HG03060 (cell line): ENCODE measurements at regions not wholly inside any gene's neighbourhood (a gene's known extent, or its start where the extent isn't known, plus 50 kb on each side); places are given as distances from the start of the nearest gene placed in this dataset.

Experiments
- ATAC-seq: cut with Tn5 transposase; IDR thresholded peaks from one replicate; pipeline ENCODE4 v1.9.1; 2021; ENCODE audit warnings: low read depth, moderate number of reproducible peaks; ENCODE audit not compliant: unreplicated experiment

DNA sequence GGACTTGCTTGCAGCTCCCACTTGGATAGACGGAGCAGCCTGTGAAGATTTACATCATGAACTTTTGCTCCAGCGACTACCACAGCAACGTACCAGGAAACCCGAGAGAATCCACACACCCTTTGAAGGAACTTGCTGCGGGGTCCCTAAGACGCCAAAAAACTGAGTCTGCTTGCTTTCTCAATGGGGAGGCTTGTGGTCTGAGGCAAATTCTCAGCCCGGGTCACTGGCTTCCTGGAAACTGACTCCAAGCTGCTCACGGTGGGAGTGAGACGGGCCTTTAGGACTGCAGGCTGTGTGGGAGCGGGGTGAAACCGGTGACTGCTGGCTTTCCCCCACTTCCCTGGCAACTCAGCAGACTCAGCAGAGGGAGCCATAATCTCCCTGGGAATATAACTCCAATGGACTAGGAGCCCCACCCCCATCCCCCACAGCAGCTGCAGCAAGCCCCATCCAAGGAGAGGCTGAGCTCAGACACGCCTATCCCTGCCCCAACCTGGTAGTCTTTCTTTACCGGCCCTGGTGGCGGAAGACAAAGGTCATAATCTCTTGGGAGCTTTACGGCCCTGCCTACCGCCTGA is 466.0 kb downstream of the CAAP1 start:
- no peak for ATAC-seq

DNA sequence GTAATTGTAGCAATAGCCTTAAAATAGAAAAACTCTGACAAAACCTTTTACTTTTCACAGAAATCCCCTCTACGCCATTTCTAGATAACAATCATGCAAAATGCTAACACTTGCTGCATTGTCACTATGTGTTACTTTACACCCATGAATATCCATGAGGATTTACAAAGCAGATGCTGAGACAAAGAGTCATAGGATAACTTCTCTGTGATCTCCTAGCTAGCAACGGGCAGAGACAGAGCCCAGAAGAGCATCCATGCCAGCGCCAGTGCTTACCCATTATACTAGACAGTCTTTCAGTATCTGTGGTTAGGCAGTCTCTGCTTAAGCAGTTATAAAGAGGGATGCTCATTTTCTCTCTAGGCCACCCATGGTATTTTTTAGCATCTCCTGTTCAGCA is 474.1 kb downstream of the CAAP1 start:
- ATAC-seq: no peak

DNA sequence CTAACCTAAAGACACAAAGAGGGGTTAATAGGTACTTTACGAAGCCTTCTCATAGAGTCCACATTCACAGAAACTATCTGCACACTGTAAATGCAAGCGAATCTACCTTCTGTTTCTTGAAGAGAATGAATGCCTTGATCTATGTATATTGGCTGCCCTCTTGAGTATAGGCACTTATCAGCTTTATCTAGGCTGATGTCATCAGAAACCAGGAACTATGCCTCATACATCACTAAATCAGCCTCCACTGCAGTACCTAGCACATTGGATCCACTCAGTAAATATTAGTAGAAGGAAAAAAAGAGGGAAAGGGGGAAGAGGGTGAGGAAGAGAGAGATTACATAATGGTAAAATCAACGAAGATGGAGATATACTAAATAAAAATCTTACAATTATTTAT is 477.1 kb downstream of the CAAP1 start:
- ATAC-seq: no peak

DNA sequence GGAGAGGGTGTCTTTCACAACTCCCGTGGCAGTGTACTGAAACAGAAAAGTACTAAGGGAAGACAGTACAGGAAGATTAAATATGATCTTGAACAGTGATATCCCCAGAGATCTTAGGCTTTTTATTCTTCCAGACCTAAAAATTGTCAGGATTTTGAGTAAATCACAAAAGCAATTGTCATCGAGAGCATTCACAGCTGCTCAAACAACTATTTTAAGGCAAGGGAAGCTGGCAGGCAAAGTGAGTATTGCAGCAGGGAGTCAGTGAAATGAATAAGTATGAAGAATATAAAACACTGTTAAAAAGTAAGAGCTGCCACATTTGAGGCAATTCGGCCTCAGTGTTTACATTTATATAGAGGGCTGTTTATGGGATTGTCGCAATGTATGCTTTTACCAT is 479.0 kb downstream of the CAAP1 start:
- ATAC-seq: no peak

DNA sequence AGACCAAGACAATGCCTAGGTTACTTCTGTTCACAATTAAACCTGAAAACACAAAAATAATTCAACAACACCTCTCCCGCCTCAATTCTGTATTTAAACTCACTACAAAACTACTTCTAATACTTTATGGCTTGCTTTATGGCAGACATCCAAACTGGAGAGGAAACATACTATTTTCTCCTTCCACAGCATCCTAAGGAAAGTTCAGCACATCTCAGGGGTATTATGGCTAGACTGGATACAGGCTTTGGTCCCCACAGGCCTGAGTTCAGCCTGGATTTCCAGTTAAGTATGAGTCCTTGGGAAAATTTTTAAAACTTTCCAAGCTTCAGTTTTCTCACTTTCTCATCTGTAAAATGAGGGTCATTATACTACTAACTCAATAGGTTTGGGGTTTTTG is 480.2 kb downstream of the CAAP1 start:
- ATAC-seq: no peak

DNA sequence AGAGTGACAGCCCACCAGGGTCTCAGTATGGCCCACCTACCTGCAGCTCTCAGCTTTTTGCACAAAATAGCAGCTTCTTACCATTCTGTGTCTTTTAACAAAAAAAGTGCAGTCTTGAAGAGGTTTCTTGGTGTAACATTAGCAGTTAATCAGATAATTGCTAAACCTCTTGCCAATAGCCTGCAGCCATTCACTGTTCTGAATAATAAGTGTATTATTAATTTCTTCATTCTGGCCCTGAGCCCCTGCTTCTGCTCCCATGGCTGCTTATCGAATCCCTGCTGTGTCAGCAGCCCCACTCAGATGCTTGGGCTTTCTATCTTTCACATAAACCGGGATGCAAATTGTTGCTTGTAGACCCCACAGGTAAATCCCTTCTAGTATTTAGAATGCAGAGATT is 485.9 kb downstream of the CAAP1 start:
- ATAC-seq: no peak

DNA sequence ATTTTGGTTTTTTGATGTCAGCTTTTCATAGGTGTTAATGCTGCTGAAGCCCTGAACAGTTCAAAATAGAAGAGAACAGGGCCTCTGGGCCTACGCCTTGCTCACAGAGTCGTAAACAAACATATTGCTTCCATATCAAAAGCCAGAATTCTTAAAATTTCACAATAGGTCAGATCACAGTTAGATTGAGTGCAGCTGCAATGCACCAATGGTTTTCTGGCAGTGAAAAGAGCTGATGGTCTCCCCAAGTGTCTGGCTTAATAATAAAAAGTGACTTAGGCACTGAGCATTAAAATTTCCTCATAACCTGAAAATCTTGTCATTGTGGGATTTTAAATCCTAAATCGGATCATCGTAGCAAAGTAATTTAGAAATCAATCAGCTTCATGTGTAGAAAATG is 493.0 kb downstream of the CAAP1 start:
- ATAC-seq: no peak

DNA sequence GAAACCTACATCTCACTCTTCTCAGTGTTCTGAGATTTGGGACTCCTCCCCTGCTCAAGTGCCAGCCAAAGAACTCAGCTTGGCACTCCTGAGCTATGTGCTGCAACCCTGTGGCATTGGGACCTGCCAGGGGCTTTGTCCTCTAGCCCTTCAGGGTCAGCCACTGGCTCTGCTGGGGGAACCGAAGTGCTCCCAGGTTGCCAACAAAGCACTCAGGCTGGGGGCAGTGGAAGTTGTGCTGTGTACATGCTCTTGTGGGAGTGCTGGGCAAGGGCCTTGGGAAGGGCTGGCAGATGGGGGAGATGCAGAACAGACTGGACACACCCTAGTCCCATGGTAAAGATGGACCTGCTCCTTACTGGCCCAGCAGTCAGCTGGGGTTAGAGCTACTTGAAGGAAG is 498.6 kb downstream of the CAAP1 start:
- ATAC-seq: no peak

DNA sequence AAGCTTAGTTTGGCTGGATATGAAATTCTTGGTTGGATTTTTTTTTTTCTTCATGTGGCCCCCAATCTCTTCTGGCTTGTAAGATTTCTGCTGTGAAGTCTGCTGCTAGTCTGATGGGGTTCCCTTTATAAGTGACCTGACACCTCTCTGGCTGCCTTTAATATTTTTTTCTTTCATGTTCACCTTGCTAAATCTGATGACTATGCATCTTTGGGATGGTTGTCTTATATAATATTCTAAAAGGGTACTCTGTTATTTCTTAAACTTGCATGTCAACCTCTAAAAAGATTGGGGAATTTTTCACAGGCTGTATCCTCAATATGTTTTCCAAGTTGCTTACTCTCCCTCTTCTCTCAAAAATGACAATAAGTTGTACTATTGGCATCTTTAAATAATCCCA is 500.0 kb downstream of the CAAP1 start:
- no peak for ATAC-seq

DNA sequence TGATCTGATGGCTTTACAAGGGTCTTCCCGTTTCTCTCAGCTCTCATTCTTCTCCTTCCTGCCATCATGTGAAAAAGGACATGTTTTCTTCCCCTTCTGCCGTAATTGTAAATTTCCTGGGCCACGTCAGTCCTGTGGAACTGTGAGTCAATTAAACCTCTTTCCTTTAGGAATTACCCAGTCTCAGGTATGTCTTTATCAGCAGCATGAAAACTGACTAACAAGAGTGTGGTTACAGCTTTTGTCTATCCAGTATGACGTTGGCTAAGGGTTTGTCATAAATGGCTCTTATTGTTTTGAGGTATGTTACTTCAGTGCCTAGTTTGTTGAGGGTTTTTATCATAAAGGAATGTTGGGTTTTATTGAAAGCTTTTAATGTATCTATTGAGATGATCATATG is 501.6 kb downstream of the CAAP1 start:
- ATAC-seq: no peak

DNA sequence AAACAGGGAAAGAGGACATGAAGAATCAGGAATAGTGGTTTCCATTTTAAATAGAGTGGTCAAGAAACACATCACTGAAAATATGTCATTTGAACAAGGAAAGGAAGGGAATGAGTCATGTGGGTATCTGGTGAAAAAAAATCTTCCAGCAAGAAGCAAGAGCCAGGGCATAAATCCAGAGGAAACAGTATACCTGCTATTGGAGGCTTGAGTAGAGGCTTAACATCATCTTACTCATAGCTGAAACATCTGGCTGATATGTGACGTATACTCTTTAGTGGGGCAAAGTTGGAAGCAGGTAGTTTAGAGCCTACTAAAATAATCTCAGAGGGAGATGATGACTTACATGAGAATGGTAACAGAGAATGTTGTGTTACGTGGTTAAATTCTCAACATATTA is 517.2 kb downstream of the CAAP1 start:
- no peak for ATAC-seq

DNA sequence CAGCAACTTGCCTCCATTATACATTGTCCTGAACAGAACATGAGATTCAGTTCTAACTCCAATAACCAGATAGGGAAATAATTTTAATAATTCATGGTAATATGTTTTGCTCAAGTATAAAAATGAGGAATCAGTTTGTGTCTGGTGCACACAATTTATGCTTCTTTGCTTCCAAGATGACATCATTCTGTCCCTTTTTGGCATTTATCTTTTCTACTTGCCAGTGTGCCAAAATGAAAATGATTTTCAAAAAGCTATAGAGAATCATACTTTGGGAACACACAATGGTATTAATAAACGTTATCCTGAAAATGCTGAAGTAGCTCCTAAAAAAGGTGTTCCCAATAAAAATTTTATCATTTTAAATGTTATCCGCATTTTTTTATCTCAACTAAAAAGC is 519.0 kb downstream of the CAAP1 start:
- no peak for ATAC-seq

DNA sequence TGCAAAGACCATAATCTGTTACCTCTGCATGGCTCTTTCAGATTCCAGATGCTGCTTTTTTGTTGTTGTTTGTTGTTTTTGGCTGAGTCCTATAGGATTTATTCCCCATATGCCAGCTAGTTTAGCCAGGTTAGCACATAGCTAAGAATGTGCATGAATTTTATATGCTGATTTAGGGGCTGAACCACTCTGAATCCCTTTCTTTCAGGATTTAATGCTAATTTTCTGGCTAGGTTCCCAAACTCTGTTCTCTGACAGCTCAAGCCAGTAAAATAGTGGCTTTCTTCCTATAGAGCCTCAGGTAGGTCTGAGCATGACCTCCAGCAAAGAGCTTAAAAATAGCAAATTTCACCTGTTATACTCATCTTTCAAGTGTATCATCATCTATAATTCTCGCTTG is 521.4 kb downstream of the CAAP1 start:
- no peak for ATAC-seq

DNA sequence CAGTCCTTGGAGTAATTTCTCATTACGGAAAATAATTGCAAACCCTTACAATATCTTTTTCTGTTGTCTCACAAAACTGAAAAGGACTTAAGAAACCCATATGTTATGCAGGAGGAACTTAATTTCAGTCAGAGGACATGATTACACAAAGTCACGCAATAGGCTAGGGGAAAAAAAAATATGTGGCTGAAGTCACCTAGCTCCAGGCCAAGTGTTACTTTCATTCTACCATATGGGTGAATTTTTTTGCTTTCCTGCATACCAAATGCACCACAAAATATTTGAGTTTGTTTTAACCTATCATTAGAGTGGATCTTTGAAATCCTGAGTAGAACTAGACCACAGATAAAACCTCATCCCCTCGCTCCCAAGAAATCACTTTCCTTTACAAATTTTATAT is 523.5 kb downstream of the CAAP1 start:
- no peak for ATAC-seq

DNA sequence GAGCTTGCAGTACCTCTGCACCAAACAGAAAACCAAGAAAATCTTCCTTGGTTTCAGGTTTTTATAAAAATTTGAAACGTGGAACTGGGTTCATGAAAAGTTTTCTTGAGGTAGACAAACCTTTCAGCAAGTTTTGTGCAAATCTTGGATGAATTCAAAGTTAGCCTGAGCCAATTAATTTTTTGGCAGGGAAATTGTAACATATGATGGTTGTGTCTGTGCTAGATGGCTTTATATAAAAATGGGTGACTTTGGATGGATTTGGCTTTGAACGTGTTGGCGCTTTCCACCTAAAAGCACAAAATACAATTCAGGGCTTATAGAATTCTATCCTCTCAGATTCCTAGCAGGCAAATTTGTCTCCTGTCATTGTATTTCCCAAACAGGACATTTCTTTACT is 524.4 kb downstream of the CAAP1 start:
- no peak for ATAC-seq

DNA sequence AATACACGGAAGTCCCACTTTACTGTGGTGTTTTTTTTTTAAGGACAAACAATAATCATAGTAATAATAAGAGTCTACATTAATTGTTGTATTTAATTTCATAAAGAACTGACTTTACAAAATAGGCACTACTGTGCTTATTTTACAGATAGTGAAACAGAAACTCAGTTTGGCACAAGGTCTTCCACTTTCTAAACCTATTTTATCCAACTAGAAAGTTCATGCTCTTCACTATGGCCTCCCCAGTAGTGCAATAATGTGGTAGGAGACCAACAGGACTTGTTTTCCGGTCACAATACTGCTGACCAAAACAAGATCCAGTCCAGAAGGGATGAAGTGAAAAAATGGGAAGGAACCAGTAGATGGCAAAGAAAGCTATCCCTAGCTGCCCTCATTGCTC is 531.6 kb downstream of the CAAP1 start:
- no peak for ATAC-seq

DNA sequence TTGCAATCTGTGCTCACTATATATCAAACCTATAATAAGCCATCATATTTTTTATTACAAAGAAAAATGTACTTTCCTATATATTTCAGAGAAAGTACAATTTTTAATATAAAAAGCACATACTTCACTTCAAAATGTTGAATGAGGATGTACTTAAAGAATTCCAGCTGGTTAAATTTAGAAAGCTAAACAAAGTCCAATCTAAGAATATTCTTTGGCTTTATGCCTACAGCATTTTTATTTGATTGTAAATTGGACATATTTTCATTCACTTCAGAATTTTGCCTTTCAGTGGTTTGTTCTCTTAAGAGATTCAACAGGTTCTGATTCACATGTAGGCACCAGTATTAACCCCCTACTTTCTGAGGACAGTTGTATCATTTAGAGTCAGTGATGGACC is 533.8 kb downstream of the CAAP1 start:
- no peak for ATAC-seq

DNA sequence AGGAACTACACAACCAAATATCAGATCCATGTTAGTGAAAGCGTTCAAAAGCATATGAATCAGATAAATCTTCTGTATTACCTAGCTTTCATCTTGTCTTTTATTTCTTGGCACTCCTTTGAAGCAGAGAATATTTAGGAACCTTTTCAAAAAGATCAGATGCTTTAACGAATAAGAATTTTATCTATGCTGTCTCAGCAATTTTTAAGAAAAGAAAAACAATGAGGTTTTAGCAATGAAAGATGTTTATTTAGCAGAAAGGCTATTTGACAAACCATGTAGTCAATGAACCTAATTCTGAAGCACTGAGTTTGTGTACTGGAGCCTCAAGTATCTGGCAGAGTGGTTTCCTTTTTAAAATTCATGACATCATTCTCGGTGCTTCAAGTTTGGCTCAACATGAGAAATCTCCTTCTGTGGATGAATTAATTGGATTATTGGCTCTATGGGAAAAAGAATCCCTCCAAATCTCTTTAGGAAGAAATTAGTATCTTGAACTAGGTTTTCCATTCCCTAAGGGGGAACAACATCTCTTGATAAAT is 534.7 kb downstream of the CAAP1 start:
- no peak for ATAC-seq

DNA sequence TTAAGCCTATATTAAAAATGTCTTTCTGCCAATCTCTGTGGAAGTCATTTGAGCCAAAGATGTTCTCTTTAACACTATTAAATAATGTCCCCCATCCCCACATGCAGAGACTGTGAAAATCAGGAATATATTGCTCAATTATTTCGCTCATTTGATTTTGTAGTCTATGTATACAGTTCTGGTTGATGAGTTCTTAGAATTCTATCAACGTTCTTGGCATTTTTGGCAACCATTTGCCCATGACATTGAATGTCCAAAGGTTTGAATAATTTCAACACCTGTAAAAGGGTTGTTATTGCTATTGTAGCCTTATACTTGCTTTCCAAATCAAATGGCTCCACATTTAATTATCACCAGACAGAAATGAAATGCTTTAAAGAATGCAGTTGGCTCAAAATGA is 536.1 kb downstream of the CAAP1 start:
- no peak for ATAC-seq

DNA sequence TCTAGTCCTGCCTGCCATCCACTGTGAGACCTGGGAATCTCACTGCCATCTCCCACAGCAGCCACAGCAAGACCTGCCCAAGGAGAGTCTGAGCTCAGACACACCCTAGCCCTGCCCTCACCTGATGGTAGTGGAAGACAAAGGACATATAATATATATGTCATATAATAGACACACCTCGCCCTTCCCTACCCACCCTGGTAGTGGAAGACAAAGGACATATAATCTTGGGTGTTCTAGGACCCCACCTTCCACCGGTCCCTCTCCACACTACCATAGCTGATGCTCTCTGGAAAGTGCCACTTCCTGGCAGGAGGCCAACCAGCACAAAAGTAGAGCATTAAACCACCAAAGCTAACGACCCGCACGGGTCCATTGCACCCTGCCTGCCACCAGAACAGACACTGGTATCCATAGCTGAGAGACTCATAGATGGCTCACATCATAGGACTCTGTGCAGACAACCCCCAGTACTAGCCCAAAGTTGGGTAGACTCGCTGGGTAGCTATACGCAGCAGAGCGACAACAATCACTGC is 545.6 kb downstream of the CAAP1 start:
- no peak for ATAC-seq

DNA sequence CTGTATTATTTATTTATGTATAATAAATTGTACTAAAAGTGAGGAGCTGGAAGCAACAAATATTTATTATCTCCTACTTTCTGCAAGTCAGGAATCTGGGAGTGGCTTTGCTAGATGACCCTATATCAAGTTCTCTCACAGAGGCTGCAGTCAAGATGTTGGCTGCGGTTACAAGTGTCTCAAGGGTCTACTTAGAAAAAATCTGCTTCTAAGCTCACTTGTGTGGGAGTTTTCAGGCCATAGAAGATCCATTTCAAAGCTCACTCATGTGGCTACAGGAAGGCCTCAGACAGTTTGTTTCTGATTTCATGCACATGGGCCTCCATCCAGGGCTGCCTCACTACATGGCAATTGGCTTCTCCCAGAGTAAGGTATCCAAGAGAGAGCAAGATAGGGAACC is 551.1 kb downstream of the CAAP1 start:
- no peak for ATAC-seq

DNA sequence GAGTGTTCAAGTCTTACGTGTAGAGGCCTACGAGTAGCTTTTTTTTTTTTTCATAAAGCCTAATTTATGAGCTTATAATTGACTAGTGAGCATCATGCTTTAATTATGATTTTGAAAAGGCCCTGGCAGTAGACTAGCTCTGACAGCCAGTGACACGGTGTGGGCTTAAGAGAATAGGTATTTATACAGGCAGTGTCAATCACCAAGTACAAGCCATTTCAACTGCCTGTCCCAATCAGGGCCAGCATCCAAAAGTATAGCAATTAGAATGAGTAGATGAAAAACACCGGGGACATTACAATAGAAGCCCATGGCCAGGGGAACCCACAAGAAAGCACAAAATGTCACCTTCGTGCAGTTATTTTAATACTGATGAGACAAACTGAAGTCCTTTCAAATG is 552.8 kb downstream of the CAAP1 start:
- no peak for ATAC-seq

DNA sequence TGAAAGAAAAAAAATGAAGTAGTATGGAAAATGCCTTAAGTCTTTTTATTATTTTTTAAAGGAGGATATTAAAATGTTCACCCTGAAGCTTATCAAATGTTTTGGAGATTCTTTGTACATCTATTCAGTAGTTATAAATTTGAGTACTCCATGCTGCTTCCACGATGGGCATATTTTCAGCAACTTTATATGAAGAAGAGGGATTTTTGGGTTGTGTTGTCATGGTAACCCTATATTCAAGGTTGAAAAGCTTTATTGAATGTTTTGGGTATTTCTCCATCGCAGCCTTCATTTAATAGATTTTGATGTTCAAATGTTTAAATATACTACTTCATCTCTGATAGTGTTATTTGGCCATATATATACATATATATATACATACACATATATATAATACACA is 557.5 kb downstream of the CAAP1 start:
- no peak for ATAC-seq
